ENCODE measurements at regions not wholly inside any gene's neighbourhood (a gene's known extent, or its start where the extent isn't known, plus 50 kb on each side); places are given as distances from the start of the nearest gene placed in this dataset.

GRCh38 chr15:91787198-91787597 is 66.3 kb upstream of the SLCO3A1 start:
- WGBS (ENCODE audit: extremely low coverage, insufficient coverage, low lambda C conversion rate) = 100% methylated on average over 2 of the region's 7 CpGs
- no peak overlapping the region for H3K27ac ChIP-seq (ENCODE audit: low read depth, low read length)
- no peak overlapping the region for H4K5ac ChIP-seq (ENCODE audit: low read length)
- no peak overlapping the region for H3K4me3 ChIP-seq (ENCODE audit: low read length)
- no peaks in the 10 kb centered on the region for H3K36me3 ChIP-seq (ENCODE audit: control insufficient read depth, insufficient read depth, low read length)
- H3K4me1 ChIP-seq (ENCODE audit: control insufficient read depth, low read depth, low read length) = no peaks in the 10 kb centered on the region
- no peak overlapping the region for H2AK5ac ChIP-seq (ENCODE audit: low read length)
- H4K8ac ChIP-seq (ENCODE audit: low read depth, low read length) = no peak overlapping the region
- no peak overlapping the region for H3K9ac ChIP-seq (ENCODE audit: low read length)
- no peak overlapping the region for H3K56ac ChIP-seq (ENCODE audit: low read length)
- H3K79me2 ChIP-seq (ENCODE audit: control insufficient read depth, insufficient read depth, low read length) = no peaks in the 10 kb centered on the region
- no peak overlapping the region for H3K18ac ChIP-seq (ENCODE audit: low read length)
- H3K4ac ChIP-seq (ENCODE audit: low read depth, low read length) = no peak overlapping the region
- H3K23ac ChIP-seq (ENCODE audit: low read length) = no peak overlapping the region
- H3K27me3 ChIP-seq (ENCODE audit: insufficient read depth, low read length, poor library complexity) = no peaks in the 10 kb centered on the region
- H3K79me1 ChIP-seq (ENCODE audit: low read length) = no peaks in the 10 kb centered on the region
- DNase-seq = no peak
- no peak overlapping the region for H2BK120ac ChIP-seq (ENCODE audit: low read depth, low read length)
- H2BK5ac ChIP-seq (ENCODE audit: low read length) = no peak overlapping the region
- no peak overlapping the region for H2BK15ac ChIP-seq (replicated peaks; ENCODE audit: low read depth)
- no peak overlapping the region for H3K4me2 ChIP-seq (ENCODE audit: low read length)

DNA sequence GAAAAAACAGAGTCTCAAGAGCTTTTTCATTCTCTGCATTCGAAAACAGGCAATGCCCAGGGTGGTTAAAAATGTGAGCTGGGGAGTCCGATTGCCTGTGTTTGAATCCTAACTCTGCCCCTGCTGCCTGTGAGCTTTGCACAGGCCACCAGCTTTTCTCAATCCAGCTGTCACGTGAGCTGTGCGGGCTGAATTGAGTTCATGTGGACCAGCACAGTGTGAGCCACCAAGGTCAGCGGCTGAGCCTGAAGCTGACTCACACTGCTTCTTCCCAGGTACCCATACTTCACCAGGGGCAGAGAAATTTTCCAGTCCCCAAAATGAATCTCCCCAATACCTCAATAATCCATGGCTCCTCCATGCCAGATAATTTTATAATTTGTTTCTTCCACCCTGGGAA is 64.4 kb upstream of the SLCO3A1 start:
- Histone ChIP-seq H3K79me2 (ENCODE audit: control insufficient read depth, insufficient read depth, low read length) (no peaks in the 10 kb centered on the region), H3K27me3 (ENCODE audit: insufficient read depth, low read length, poor library complexity) (no peaks in the 10 kb centered on the region), H3K36me3 (ENCODE audit: control insufficient read depth, insufficient read depth, low read length) (no peaks in the 10 kb centered on the region), H3K79me1 (ENCODE audit: low read length) (no peaks in the 10 kb centered on the region), H2AK5ac (ENCODE audit: low read length) (no peak overlapping the region), H3K27ac (ENCODE audit: low read depth, low read length) (no peak overlapping the region), H3K4me3 (ENCODE audit: low read length) (no peak overlapping the region), H2BK15ac (replicated peaks; ENCODE audit: low read depth) (no peak overlapping the region), H2BK120ac (ENCODE audit: low read depth, low read length) (no peak overlapping the region), H3K18ac (ENCODE audit: low read length) (no peak overlapping the region), H3K23ac (ENCODE audit: low read length) (no peak overlapping the region), H3K4ac (ENCODE audit: low read depth, low read length) (no peak overlapping the region), H4K8ac (ENCODE audit: low read depth, low read length) (no peak overlapping the region), H3K56ac (ENCODE audit: low read length) (no peak overlapping the region), H4K5ac (ENCODE audit: low read length) (no peak overlapping the region), H3K4me2 (ENCODE audit: low read length) (no peak overlapping the region), H2BK5ac (ENCODE audit: low read length) (no peak overlapping the region), H3K9ac (ENCODE audit: low read length) (no peak overlapping the region), H3K4me1 (ENCODE audit: control insufficient read depth, low read depth, low read length) (no peaks in the 10 kb centered on the region)
- DNase-seq = no peak
- no CpG with 5 or more reads among the region's 5 CpGs for WGBS (ENCODE audit: extremely low coverage, insufficient coverage, low lambda C conversion rate)

- Histone ChIP-seq H2BK5ac (ENCODE audit: low read length) (no peak overlapping the region), H3K79me1 (ENCODE audit: low read length) (no peaks in the 10 kb centered on the region), H4K5ac (ENCODE audit: low read length) (no peak overlapping the region), H3K4ac (ENCODE audit: low read depth, low read length) (no peak overlapping the region), H3K27me3 (ENCODE audit: insufficient read depth, low read length, poor library complexity) (no peaks in the 10 kb centered on the region), H3K27ac (ENCODE audit: low read depth, low read length) (no peak overlapping the region), H3K4me2 (ENCODE audit: low read length) (no peak overlapping the region), H3K9ac (ENCODE audit: low read length) (no peak overlapping the region), H3K4me1 (ENCODE audit: control insufficient read depth, low read depth, low read length) (no peaks in the 10 kb centered on the region), H3K23ac (ENCODE audit: low read length) (no peak overlapping the region), H3K79me2 (ENCODE audit: control insufficient read depth, insufficient read depth, low read length) (no peaks in the 10 kb centered on the region), H2BK15ac (replicated peaks; ENCODE audit: low read depth) (no peak overlapping the region), H2AK5ac (ENCODE audit: low read length) (no peak overlapping the region), H3K4me3 (ENCODE audit: low read length) (no peak overlapping the region), H3K36me3 (ENCODE audit: control insufficient read depth, insufficient read depth, low read length) (no peaks in the 10 kb centered on the region), H4K8ac (ENCODE audit: low read depth, low read length) (no peak overlapping the region), H3K56ac (ENCODE audit: low read length) (no peak overlapping the region), H2BK120ac (ENCODE audit: low read depth, low read length) (no peak overlapping the region), H3K18ac (ENCODE audit: low read length) (no peak overlapping the region)
- no CpG with 5 or more reads among the region's 3 CpGs for WGBS (ENCODE audit: extremely low coverage, insufficient coverage, low lambda C conversion rate)
- no peak for DNase-seq
Observed at GRCh38 chr15:91790836-91791235, 62.7 kb upstream of the SLCO3A1 start.

GRCh38 chr15:91793771-91794170 is 59.7 kb upstream of the SLCO3A1 start:
- DNase-seq = no peak
- no peak overlapping the region for H2BK120ac ChIP-seq (ENCODE audit: low read depth, low read length)
- H3K27me3 ChIP-seq (ENCODE audit: insufficient read depth, low read length, poor library complexity) = no peaks in the 10 kb centered on the region
- no peak overlapping the region for H2BK15ac ChIP-seq (replicated peaks; ENCODE audit: low read depth)
- no CpG with 5 or more reads among the region's 6 CpGs for WGBS (ENCODE audit: extremely low coverage, insufficient coverage, low lambda C conversion rate)
- H3K27ac ChIP-seq (ENCODE audit: low read depth, low read length) = no peak overlapping the region
- no peak overlapping the region for H3K4me3 ChIP-seq (ENCODE audit: low read length)
- H3K18ac ChIP-seq (ENCODE audit: low read length) = no peak overlapping the region
- no peak overlapping the region for H3K9ac ChIP-seq (ENCODE audit: low read length)
- H4K8ac ChIP-seq (ENCODE audit: low read depth, low read length) = no peak overlapping the region
- no peaks in the 10 kb centered on the region for H3K4me1 ChIP-seq (ENCODE audit: control insufficient read depth, low read depth, low read length)
- H3K4ac ChIP-seq (ENCODE audit: low read depth, low read length) = no peak overlapping the region
- no peak overlapping the region for H2AK5ac ChIP-seq (ENCODE audit: low read length)
- H3K4me2 ChIP-seq (ENCODE audit: low read length) = no peak overlapping the region
- H4K5ac ChIP-seq (ENCODE audit: low read length) = no peak overlapping the region
- no peaks in the 10 kb centered on the region for H3K36me3 ChIP-seq (ENCODE audit: control insufficient read depth, insufficient read depth, low read length)
- H2BK5ac ChIP-seq (ENCODE audit: low read length) = no peak overlapping the region
- H3K79me1 ChIP-seq (ENCODE audit: low read length) = no peaks in the 10 kb centered on the region
- H3K56ac ChIP-seq (ENCODE audit: low read length) = no peak overlapping the region
- H3K23ac ChIP-seq (ENCODE audit: low read length) = no peak overlapping the region
- no peaks in the 10 kb centered on the region for H3K79me2 ChIP-seq (ENCODE audit: control insufficient read depth, insufficient read depth, low read length)

DNA sequence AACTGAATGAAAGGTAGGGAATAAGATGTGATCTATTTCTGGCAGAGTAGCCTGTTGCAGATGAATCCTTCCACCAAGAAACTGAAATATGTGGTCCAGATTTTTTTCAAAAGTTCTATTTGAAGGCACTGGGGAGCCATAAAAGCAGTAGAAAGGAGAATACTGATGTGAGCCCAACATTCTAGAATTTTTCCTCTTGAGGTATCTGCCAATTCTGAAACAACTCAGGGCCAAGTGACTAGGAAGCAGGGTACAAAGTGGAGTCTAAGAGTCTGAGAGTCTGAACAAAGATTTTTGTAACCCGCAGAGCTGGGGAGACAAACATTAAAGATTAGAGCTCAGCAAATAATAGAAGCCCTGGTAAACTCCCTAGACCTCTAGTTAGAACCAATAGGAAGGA is 58.3 kb upstream of the SLCO3A1 start:
- no peak overlapping the region for H2AK5ac ChIP-seq (ENCODE audit: low read length)
- no peak overlapping the region for H3K4me3 ChIP-seq (ENCODE audit: low read length)
- H3K27ac ChIP-seq (ENCODE audit: low read depth, low read length) = no peak overlapping the region
- H3K27me3 ChIP-seq (ENCODE audit: insufficient read depth, low read length, poor library complexity) = no peaks in the 10 kb centered on the region
- no peaks in the 10 kb centered on the region for H3K36me3 ChIP-seq (ENCODE audit: control insufficient read depth, insufficient read depth, low read length)
- no CpG with 5 or more reads among the region's 1 CpG for WGBS (ENCODE audit: extremely low coverage, insufficient coverage, low lambda C conversion rate)
- H3K79me1 ChIP-seq (ENCODE audit: low read length) = no peaks in the 10 kb centered on the region
- H4K5ac ChIP-seq (ENCODE audit: low read length) = no peak overlapping the region
- no peak overlapping the region for H2BK120ac ChIP-seq (ENCODE audit: low read depth, low read length)
- H3K56ac ChIP-seq (ENCODE audit: low read length) = no peak overlapping the region
- H3K4me1 ChIP-seq (ENCODE audit: control insufficient read depth, low read depth, low read length) = no peaks in the 10 kb centered on the region
- H3K9ac ChIP-seq (ENCODE audit: low read length) = no peak overlapping the region
- no peak overlapping the region for H3K4ac ChIP-seq (ENCODE audit: low read depth, low read length)
- H3K79me2 ChIP-seq (ENCODE audit: control insufficient read depth, insufficient read depth, low read length) = no peaks in the 10 kb centered on the region
- DNase-seq = no peak
- H2BK5ac ChIP-seq (ENCODE audit: low read length) = no peak overlapping the region
- no peak overlapping the region for H4K8ac ChIP-seq (ENCODE audit: low read depth, low read length)
- H3K18ac ChIP-seq (ENCODE audit: low read length) = no peak overlapping the region
- H3K4me2 ChIP-seq (ENCODE audit: low read length) = no peak overlapping the region
- no peak overlapping the region for H3K23ac ChIP-seq (ENCODE audit: low read length)
- no peak overlapping the region for H2BK15ac ChIP-seq (replicated peaks; ENCODE audit: low read depth)

GRCh38 chr15:91801836-91802534 is 51.5 kb upstream of the SLCO3A1 start:
- Histone ChIP-seq H2BK5ac (ENCODE audit: low read length) (no peak overlapping the region), H3K4me2 (ENCODE audit: low read length) (no peak overlapping the region), H3K18ac (ENCODE audit: low read length) (no peak overlapping the region), H2AK5ac (ENCODE audit: low read length) (no peak overlapping the region), H2BK15ac (replicated peaks; ENCODE audit: low read depth) (no peak overlapping the region), H3K4me3 (ENCODE audit: low read length) (no peak overlapping the region), H3K27me3 (ENCODE audit: insufficient read depth, low read length, poor library complexity) (no peaks in the 10 kb centered on the region), H3K9ac (ENCODE audit: low read length) (no peak overlapping the region), H3K23ac (ENCODE audit: low read length) (no peak overlapping the region), H4K8ac (ENCODE audit: low read depth, low read length) (no peak overlapping the region), H2BK120ac (ENCODE audit: low read depth, low read length) (no peak overlapping the region), H3K36me3 (ENCODE audit: control insufficient read depth, insufficient read depth, low read length) (no peaks in the 10 kb centered on the region), H3K79me1 (ENCODE audit: low read length) (no peaks in the 10 kb centered on the region), H3K27ac (ENCODE audit: low read depth, low read length) (no peak overlapping the region), H3K4me1 (ENCODE audit: control insufficient read depth, low read depth, low read length) (no peaks in the 10 kb centered on the region), H3K4ac (ENCODE audit: low read depth, low read length) (no peak overlapping the region), H3K79me2 (ENCODE audit: control insufficient read depth, insufficient read depth, low read length) (no peaks in the 10 kb centered on the region), H3K56ac (ENCODE audit: low read length) (no peak overlapping the region), H4K5ac (ENCODE audit: low read length) (no peak overlapping the region)
- DNase-seq = no peak
- WGBS (ENCODE audit: extremely low coverage, insufficient coverage, low lambda C conversion rate) = no CpG with 5 or more reads among the region's 9 CpGs
